Posterior cingulate gyrus (tissue), 11 donors: ENCODE measurements at regions not wholly inside any gene's neighbourhood (a gene's known extent, or its start where the extent isn't known, plus 50 kb on each side); places are given as distances from the start of the nearest gene placed in this dataset.
"Not testable (repeated sequence)": the region's sequence is repeated elsewhere in the genome, so short reads cannot be mapped to it uniquely, and the experiment has no call there.

Experiments used
- DNase-seq, 10 donors: peaks; one replicate each; pipeline versions ENCODE4 v3.0.0 to v3.0.0-alpha.2; 2020 to 2021; ENCODE audit warnings: mixed read lengths in 3 of 10
- intact Hi-C: fragments of 100-400 bp; cut with DNase I; formaldehyde crosslinking; loops from one replicate; pipeline ENCODE4 v1.15.1; 2023

DNA sequence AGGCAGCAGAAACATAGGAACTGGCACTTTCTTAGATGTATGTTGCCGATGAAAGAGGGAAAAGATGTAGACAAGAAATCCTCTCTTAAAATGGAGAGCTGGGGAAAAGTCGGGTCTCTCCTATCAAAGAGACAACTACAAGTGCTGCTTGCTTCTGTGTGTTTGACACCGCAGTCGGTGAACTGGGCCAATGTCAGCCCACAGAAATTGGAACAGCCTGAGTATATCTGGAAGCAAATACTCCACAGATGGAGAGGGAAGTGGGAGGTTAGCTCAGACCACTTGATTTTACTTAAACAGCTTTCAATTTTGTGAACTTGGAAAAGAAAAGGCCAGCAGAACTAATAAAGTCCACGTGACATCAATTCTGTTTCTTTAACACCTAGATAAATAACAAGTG, 230.9 kb upstream of the FAT1 start:
- intact Hi-C loops, result no loop called here
- DNase-seq, result no peak

DNA sequence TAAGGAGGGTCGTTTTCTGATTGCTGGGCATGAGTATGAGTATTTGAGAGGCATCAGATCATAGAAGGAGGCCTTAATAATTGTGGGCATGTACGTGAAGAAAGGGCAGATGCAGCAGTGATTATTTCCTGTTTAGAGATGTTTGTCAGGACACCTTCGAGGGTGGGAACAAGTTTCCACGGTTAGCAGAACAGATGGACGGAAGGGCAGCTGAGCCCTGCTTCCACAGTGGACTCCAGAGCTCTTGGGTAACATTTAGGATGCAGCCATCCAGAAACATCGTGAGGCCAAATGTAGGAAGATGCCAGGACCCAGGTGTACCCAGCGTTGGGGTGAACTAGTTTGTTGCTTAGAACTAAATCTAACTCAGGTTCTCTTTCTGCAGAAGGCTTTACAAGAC, 231.3 kb upstream of the FAT1 start:
- intact Hi-C loops, result no loop called here
- no peak for DNase-seq

DNA sequence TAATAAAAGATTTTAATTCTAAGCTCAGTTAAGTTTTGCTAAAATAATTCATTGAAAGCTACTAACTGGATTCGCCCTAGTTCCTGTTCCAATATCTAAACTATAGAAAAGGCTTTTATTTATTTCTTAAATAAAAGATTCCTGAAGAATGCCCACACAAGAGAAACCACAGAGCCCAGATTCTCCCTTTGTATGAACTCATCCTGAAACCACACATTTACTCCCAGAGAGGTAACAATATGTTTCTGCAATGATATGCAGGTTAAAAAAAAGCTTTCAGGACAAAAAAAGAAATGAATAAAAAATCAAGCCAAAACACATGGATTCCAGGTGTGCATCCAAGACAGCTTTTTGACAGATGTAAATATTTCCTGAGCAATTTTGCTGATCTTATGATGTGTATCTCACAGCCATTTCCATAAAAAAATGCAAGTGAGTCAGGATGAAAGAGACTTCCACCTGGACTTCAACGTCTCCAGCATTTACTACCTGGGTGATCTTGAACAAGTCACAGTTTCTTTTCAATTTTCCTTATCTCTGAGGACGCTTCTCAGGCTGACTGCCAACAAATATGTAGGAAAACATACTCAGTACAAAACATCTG, 234.4 kb upstream of the FAT1 start:
- intact Hi-C loops, result no loop called here
- DNase-seq, result no peak

DNA sequence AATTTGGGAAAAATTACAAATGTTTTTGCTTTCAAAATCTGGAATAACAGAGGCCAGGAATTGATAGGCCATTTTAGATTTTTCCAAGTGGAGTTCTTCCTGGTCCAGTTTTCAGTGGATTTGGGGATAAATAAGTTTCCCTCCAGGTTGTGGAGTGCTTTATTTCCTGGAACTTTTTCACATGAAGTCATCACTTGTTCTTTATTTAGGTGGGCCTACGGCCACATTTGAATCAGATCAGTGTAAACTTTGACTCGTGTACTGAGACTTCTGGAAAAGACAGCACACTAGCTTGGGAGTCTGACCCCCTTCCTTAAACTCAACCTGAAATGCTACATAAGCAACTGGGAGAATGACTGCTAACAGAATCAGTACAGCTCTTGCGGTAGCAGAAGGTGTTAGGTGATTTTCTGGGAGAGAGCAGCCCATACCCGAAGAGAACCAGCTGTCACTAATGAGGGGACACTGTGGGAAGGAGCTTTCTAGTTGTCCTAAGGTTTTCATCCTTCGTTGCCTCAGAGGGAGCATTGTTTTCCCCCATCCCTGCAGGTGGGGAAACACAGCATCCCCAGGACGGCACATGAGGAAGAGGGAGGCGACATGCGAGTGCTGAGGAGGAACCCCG, 235.2 kb upstream of the FAT1 start:
- intact Hi-C loops, result no loop called here
- no peak for DNase-seq

DNA sequence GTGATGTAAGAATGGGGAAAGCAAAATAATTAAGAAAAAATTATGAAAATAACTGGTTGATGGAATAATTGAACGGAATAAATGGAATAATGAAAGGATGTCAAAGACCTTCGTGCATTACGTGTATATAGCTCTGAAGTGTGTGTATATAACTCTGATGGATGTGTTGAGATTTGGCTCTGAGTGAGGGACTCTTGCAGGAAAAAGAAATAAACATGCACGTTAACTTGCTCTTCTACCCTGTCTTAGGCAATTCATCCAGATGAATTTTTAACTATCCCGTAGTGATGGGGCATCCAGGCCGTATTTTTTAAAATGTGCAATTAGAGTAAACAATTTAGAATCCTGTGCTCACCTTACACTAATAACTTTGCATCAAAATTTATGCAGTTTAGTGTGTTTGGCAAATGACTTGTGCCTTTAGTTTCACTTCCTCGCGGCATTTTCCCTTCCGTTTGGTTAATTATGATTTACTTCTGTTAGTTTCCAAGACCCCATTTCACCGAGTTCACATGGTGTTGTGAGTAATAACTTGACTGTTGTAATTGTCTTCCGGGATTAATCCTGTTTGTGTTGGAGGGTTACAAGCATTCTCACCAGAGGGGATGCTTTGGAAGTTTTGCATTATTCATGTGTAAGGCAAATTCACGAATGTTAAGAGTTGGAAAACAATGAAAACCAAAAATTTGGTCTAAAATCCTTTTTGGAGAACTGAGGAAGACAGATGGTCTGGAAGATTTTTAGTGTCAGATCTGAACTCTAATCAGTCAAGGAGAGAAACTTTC, 256.5 kb upstream of the FAT1 start:
- DNase-seq, result no peak
- intact Hi-C loops, result no loop called here

DNA sequence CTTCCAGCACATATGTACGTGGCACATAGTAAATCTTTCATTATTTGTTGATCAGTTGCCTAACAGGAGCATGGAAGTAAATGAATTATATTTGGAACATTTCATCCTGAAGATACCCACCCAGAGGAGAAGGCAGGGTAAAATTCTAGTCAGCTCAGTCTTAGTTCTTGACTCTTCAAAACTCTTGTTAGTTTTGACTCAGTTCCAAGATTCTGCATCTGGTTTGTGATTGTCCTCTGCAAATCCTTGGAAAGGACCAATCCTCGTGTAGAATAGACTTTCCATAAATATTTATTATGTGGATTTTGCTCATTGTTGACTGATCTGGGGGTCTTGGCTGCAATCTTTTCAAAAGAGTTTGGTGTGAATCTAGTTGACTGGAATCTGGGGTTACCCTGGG, 257.5 kb upstream of the FAT1 start:
- DNase-seq, result no peak
- intact Hi-C loops, result no loop called here

DNA sequence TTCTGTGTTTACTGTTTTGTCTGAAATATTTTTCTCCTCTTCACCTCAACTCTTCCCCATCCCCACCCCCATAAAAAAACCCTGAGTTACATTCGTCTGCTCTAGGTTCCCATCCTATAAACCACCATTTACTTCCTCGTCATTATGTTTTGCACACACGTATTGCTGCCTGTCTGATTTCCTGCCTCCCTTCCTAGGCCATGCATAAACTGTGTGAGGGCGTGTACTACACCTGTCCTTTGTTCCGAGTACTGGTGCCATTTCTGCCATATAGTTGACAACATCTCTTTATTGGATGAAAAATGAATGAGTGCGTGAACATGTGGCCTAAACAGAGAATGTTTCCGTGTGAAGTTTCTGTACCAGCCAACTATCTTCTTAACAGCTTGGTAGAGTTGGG, 258.5 kb upstream of the FAT1 start:
- DNase-seq, result no peak
- intact Hi-C loops, result no loop called here

DNA sequence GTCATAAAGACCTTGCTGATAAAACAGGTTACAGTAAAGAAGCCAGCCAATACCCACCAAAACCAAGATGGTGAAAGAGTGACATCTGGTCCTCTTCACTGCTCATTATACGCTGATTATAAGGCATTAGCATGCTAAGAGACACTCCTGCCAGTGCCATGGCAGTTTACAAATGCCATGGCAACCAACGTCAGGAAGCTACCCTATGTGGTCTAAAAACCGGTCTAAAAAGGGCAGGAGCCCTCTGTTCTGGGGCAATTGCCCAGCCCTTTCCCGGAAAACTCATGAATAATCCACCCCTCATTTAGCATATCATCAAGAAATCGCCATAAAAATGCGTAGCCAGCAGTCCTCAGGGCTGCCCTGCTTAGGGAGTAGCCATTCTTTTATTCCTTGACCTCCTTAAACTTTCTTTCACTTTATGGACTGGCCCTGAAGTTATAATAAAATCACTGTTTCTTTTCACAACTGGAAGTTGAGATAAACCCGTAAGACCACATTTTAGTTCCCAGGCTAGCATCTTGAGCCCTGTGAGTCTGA, 260.5 kb upstream of the FAT1 start:
- intact Hi-C loops, result no loop called here

DNA sequence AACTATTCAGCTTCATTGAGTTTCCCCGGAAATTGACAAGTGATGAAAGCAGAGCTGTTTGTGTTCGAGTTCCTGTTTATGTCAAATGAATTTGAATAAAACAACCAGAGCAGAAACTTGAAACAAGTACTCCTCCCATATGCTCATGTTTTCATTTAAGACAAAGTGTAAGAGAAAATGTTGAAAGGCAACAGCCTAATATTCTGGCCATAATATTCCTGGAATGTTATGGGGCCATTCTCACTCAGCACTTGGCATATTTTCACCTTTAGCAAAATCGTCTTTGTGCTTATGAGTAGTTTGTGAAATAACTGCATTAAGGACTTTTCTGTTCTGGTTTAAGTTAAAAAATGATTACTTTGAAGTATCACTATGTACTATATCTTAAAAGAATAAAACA, 276.0 kb upstream of the FAT1 start:
- no peak for DNase-seq
- intact Hi-C loops, result no loop called here

More for the DNA sequence above, 260.5 kb upstream of the FAT1 start:
- no peak for DNase-seq

DNA sequence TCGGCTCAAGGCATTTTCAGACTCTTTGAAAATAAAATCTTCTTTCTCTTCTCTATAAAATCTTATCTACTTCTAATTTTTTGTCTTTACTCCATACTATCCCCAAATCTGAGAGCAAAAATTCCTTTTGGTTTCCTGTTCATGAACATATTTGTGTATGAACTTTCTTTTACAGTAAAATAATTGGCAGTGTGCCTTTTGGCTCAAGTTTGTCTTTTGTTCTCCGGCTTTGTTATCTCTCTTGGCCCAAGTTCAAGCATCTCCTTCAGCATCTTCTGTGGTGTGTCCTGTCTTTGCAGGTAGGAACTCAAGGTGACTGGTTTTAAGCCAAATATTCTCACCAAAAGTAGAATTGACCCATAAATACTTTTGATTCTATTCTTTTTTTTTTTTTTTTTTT, 276.6 kb upstream of the FAT1 start:
- intact Hi-C loops, result no loop called here
- no peak for DNase-seq

DNA sequence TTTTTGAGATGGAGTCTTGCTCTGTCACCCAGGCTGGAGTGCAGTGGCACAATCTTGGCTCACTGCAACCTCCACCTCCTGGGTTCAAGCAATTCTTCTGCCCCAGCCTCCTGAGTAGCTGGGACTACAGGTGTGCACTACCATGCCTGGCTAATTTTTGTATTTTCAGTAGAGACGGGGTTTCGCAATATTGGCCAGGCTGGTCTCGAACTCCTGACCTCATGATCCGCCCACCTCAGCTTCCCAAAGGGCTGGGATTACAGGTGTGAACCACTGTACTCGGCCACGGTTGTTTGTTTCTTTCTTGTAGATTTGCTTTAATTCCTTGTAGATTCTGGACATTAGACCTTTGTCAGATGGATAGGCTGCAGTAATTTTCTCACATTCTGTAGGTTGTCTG, 278.5 kb upstream of the FAT1 start:
- intact Hi-C loops, DNase-seq: not testable (repeated sequence)

DNA sequence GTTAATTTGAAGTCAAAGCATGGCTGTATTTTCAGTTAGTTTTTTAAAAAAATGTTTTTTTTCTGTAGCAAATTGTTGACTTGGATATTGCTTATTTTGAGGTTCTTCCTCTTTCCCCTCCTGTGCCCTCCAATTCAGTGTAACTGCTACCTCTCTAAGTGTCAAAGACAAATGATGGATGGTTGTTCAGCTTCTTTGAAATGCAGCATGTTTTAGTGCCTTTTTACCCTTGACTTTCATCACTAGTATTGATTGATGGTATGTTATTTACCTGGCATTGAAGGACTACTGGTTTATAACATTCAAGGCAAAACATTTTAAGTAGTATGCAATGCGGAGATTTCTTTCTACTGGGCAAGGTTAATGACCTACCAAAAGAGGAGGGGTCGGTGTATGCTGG, 281.0 kb upstream of the FAT1 start:
- intact Hi-C loops, result no loop called here
- DNase-seq, result no peak

DNA sequence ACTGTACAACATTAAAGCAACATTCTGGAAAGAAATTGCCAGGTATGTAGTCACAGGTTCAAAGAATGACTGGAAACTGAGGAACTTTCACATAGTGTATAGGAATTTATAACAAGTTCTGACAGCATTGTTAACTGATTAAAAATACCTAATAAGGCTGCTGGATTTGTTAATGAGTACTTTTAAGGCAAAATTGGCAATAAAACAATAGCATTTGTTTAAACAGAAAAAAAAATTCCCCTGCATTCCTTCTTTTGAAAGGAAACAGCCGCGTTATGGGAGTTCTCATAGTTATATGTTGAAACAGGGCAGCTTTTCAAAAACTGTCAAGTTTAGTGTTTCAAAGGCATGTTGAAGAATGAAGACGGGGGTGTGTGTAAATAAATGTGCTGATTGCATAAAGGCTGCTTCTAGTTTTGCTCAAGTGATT, 282.5 kb upstream of the FAT1 start:
- intact Hi-C loops, result no loop called here
- DNase-seq, result no peak

DNA sequence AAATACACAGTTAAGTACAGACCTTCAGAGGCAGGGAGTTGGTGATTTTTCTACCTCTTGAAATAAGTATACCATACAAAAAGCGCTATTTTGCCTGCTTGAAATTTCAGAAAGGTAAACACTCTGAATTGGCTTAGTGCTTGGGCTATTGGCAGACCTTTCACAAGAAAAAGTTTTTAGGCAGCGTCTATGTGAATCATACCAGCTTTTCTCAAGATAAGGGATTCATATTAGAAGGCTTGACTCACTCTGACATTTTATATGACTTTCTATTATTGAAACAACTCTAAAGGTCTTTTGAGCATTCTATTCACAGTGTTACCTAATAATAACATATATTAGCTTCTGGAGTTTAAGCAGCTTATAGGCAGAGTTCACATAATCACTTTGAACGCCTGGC, 286.4 kb upstream of the FAT1 start:
- no peak for DNase-seq

DNA sequence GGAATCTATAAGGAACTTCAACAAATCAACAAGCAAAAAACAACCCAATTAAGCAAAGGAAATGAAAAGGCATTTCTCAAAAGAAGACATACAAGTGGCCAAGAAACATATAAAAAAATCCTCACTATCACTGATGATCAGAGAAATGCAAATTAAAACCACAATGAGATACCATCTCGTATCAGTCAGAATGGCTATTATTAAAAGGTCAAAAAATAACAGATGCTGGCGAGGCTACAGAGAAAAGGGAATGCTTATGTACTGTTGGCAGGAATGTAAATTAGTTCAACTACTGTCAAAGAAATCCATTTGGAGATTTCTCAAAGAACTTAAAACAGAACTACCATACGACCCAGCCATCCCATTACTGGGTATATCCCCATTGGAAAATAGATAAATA, 292.4 kb upstream of the FAT1 start:
- DNase-seq, result no peak
- intact Hi-C loops, result no loop called here

More for the DNA sequence above, 286.4 kb upstream of the FAT1 start:
- intact Hi-C loops, result no loop called here

DNA sequence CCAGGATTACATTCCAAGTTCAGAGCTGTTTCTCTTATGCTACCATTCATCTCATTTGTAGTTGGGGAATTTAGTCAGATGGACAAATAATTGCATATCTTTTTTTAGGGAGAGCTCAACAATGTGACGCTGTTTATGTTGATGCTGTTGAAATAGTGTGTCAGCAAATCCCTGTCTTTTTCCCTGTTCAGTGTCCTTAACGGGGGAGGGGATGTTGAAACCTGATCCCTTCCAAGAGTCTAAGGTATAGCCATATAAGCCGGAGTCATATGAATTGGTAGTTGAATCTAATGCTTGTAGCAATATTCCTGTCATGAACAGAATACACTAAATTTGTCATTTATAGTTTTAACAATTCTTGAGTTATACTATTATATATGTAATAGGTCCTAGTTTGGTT, 293.5 kb upstream of the FAT1 start:
- no peak for DNase-seq
- intact Hi-C loops, result no loop called here

DNA sequence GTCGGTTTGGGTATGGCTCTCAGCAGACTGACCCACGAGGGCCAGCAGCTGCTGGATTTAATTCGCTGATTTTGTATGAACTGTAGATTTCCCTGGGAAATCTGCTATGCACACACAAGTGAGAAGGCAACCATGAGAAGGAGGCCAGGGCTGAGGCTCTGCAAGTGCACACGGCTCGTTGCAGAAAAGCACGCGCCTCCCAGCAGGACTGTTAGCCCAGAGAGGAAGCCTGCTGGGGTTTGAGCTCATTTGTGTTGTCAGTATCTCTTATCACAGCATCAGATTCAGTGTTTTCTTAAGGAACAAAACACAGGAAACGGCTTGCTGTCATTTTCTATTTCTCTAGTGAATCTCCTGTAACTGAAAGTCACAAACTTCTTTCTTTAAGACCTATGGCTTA, 296.2 kb upstream of the FAT1 start:
- intact Hi-C loops, result no loop called here
- DNase-seq, result no peak

DNA sequence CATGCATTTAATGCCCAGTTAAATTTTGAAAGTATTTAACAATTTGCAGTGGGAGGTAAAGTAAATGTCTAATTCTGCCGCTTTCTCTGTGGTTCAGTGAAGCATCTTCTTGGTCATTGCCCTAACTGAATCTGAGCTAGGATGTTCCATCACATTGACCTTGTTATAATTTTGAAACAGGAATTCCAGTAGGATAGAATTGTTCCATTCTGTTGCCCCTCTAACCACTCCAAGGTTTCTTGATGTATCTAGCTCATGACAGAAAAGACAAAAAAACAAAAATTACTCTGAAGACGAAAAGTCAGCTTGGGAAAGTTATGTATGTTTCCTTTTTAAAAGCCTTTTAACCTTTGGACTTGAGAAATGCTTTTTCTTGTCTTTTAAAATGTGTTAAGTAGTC, 297.0 kb upstream of the FAT1 start:
- intact Hi-C loops, result no loop called here
- no peak for DNase-seq

DNA sequence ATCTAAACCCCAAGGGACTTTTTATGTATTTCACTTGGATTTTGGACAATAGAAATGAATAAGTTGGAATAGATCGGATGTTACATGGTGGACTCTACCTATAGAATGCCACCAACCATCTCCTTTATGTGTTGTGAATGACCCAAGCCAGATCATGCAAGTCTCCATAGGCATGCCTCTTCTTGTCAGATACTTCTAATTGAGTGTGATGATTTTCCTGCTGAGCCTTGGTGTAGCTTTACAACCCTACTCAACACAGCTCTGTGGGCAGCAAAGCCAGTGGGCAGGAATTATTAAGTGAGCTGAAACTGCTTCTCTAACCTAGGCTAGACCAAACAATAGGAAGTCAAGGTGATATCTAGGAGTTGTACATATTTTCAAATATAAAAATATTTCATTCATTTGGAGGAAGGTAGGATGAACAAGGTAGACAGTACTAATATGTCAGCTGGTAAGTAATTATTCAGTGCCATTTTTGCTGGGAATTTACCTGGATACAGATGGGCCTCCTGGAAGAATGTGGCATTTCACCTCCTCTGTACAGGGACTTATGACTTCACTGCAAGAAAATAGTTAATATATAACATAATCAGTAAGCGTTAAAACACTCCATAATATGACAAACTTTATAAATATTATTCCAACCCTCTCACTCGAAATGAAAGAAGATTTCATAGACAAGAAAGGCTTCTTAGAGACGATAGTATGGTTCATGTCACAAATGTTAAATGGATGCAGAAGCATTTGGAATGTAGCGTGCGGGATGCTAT, 298.0 kb upstream of the FAT1 start:
- intact Hi-C loops, result no loop called here
- DNase-seq, result no peak

DNA sequence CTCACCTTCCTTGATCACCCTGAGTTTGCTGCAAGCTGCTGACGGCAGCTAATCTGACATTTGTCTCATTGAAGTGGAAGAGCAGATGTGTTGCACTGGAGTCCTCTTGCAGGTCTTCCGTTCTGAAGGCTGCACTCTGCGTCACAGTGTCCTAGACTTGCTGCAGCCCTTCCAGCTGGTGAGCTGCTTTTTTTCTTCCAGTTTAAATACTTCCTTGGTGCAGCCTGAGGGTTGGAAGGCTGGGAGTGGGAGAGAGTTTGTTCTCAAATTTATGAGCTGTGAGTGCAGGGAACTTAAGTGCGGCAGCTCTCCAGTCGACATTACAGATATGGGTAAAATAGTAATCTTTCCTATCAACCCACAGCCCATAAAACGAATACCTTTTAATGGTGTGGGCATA, 303.6 kb upstream of the FAT1 start:
- intact Hi-C loops, result no loop called here
- no peak for DNase-seq

DNA sequence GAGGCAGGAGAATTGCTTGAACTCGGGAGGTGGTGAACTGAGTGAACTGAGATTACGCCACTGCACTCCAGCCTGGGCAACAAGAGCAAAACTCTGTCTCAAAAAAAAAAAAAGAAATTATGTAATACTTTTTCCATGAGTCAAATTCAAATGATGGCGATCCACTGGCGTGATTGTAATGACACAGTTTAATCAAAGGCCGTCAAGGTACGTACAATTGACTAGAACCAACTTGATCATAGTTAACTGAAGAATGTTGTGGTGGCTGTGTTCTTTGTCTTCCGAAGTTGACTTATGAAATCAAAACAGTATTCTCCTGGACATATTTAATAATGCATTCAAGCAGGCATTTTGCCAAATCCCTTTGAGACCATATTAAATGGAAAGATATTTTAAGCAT, 318.6 kb upstream of the FAT1 start:
- intact Hi-C loops, result no loop called here
- DNase-seq, result no peak
